ENCODE measurements at regions not wholly inside any gene's neighbourhood (a gene's known extent, or its start where the extent isn't known, plus 50 kb on each side); places are given as distances from the start of the nearest gene placed in this dataset.
"Not testable (repeated sequence)": the region's sequence is repeated elsewhere in the genome, so short reads cannot be mapped to it uniquely, and the experiment has no call there.

- Histone ChIP-seq H3K27me3 (no peaks in the 10 kb centered on the region), H3K36me3 (no peaks in the 10 kb centered on the region), H3K9me3 (no peaks in the 10 kb centered on the region), H3K4me3 (no peak overlapping the region), H3K27ac (no peak overlapping the region), H3K4me1 (no peaks in the 10 kb centered on the region)
- in situ Hi-C loops (cut with MboI; ENCODE audit: low pct_ligation_motif_present in 1 of 4, low pct_unique_long_range_greater_than_20kb in 1 of 4, low sequenced_read_pairs in 3 of 4) = no loop called here
- TF ChIP-seq POLR2AphosphoS5 (IDR thresholded peaks at IDR 0.05) = no peak
- TF ChIP-seq POLR2A (IDR thresholded peaks at IDR 0.05) = no peak
- no peak for TF ChIP-seq EP300 (IDR thresholded peaks at IDR 0.05; ENCODE audit: low read depth)
- TF ChIP-seq CTCF (IDR thresholded peaks at IDR 0.05) = no peak
- intact Hi-C loops (cut with DNase I; ENCODE audit: low total_unique reads) = no loop called here
- WGBS, 2 donors (ENCODE audit: low coverage in 1 of 2) = 63 to 72% methylated on average over 3 of the region's 3 CpGs
- no peak for DNase-seq
Observed at GRCh38 chr20:26154224-26154623, 457.6 kb upstream of the ZNF337 start.

GRCh38 chr20:26135325-26136110, 438.9 kb upstream of the ZNF337 start:
- Histone ChIP-seq H3K36me3 (no peaks in the 10 kb centered on the region), H3K4me3 (no peak overlapping the region), H3K4me1 (no peaks in the 10 kb centered on the region), H3K9me3 (no peaks in the 10 kb centered on the region), H3K27ac (no peak overlapping the region), H3K27me3 (no peaks in the 10 kb centered on the region)
- in situ Hi-C loops (cut with MboI; ENCODE audit: low pct_ligation_motif_present in 1 of 4, low pct_unique_long_range_greater_than_20kb in 1 of 4, low sequenced_read_pairs in 3 of 4) (no loop called here), intact Hi-C loops (cut with DNase I; ENCODE audit: low total_unique reads) (no loop called here)
- TF ChIP-seq POLR2A (IDR thresholded peaks at IDR 0.05) = no peak
- TF ChIP-seq CTCF (IDR thresholded peaks at IDR 0.05) = no peak
- no peak for TF ChIP-seq EP300 (IDR thresholded peaks at IDR 0.05; ENCODE audit: low read depth)
- no peak for TF ChIP-seq POLR2AphosphoS5 (IDR thresholded peaks at IDR 0.05)
- no peak for DNase-seq
- WGBS, 2 donors (ENCODE audit: low coverage in 1 of 2) = 88 to 93% methylated on average over 6 to 19 of the region's 19 CpGs

GRCh38 chr20:26134606-26135005, 438.0 kb upstream of the ZNF337 start:
- 94% methylated on average over 10 of the region's 10 CpGs; no CpG with 5 or more reads in 1 of the 2 donors for WGBS, 2 donors (ENCODE audit: low coverage in 1 of 2)
- intact Hi-C loops (cut with DNase I; ENCODE audit: low total_unique reads) (no loop called here), in situ Hi-C loops (cut with MboI; ENCODE audit: low pct_ligation_motif_present in 1 of 4, low pct_unique_long_range_greater_than_20kb in 1 of 4, low sequenced_read_pairs in 3 of 4) (no loop called here)
- Histone ChIP-seq H3K27ac (no peak overlapping the region), H3K4me3 (no peak overlapping the region), H3K27me3 (no peaks in the 10 kb centered on the region), H3K36me3 (no peaks in the 10 kb centered on the region), H3K9me3 (no peaks in the 10 kb centered on the region), H3K4me1 (no peaks in the 10 kb centered on the region)
- no peak for DNase-seq
- TF ChIP-seq POLR2AphosphoS5 (IDR thresholded peaks at IDR 0.05) (no peak), CTCF (IDR thresholded peaks at IDR 0.05) (no peak), EP300 (IDR thresholded peaks at IDR 0.05; ENCODE audit: low read depth) (no peak)

- DNase-seq; H3K36me3 ChIP-seq; H3K27me3 ChIP-seq; H3K4me1 ChIP-seq; H3K27ac ChIP-seq; intact Hi-C loops (cut with DNase I; ENCODE audit: low total_unique reads); H3K4me3 ChIP-seq; in situ Hi-C loops (cut with MboI; ENCODE audit: low pct_ligation_motif_present in 1 of 4, low pct_unique_long_range_greater_than_20kb in 1 of 4, low sequenced_read_pairs in 3 of 4); H3K9me3 ChIP-seq: not testable (repeated sequence)
- WGBS, 2 donors (ENCODE audit: low coverage in 1 of 2) = 83 to 87% methylated on average over 4 to 12 of the region's 12 CpGs
Observed at GRCh38 chr20:26133794-26134193, 437.1 kb upstream of the ZNF337 start.

- H3K36me3 ChIP-seq; H3K4me3 ChIP-seq; H3K27me3 ChIP-seq; H3K4me1 ChIP-seq; intact Hi-C loops (cut with DNase I; ENCODE audit: low total_unique reads); in situ Hi-C loops (cut with MboI; ENCODE audit: low pct_ligation_motif_present in 1 of 4, low pct_unique_long_range_greater_than_20kb in 1 of 4, low sequenced_read_pairs in 3 of 4); H3K27ac ChIP-seq; DNase-seq; H3K9me3 ChIP-seq: not testable (repeated sequence)
- 62 to 76% methylated on average over 2 of the region's 2 CpGs for WGBS, 2 donors (ENCODE audit: low coverage in 1 of 2)
Observed at GRCh38 chr20:26120920-26121319, 424.3 kb upstream of the ZNF337 start.

- in situ Hi-C loops (cut with MboI; ENCODE audit: low pct_ligation_motif_present in 1 of 4, low pct_unique_long_range_greater_than_20kb in 1 of 4, low sequenced_read_pairs in 3 of 4); H3K4me3 ChIP-seq; H3K9me3 ChIP-seq; H3K36me3 ChIP-seq; H3K4me1 ChIP-seq; H3K27ac ChIP-seq; H3K27me3 ChIP-seq; intact Hi-C loops (cut with DNase I; ENCODE audit: low total_unique reads); DNase-seq: not testable (repeated sequence)
- 74 to 92% methylated on average over 1 of the region's 1 CpG for WGBS, 2 donors (ENCODE audit: low coverage in 1 of 2)
Observed at GRCh38 chr20:26094498-26094897, 397.8 kb upstream of the ZNF337 start.

- in situ Hi-C loops (cut with MboI; ENCODE audit: low pct_ligation_motif_present in 1 of 4, low pct_unique_long_range_greater_than_20kb in 1 of 4, low sequenced_read_pairs in 3 of 4); intact Hi-C loops (cut with DNase I; ENCODE audit: low total_unique reads); H3K27ac ChIP-seq; H3K4me3 ChIP-seq; H3K4me1 ChIP-seq; H3K27me3 ChIP-seq; H3K36me3 ChIP-seq; DNase-seq; H3K9me3 ChIP-seq: not testable (repeated sequence)
- WGBS, 2 donors (ENCODE audit: low coverage in 1 of 2) = 72 to 80% methylated on average over 4 to 7 of the region's 7 CpGs
Observed at GRCh38 chr20:26091921-26092320, 395.3 kb upstream of the ZNF337 start.

GRCh38 chr20:26086195-26086594, 389.5 kb upstream of the ZNF337 start:
- H3K4me1 ChIP-seq; H3K36me3 ChIP-seq; H3K9me3 ChIP-seq; DNase-seq; H3K27me3 ChIP-seq; in situ Hi-C loops (cut with MboI; ENCODE audit: low pct_ligation_motif_present in 1 of 4, low pct_unique_long_range_greater_than_20kb in 1 of 4, low sequenced_read_pairs in 3 of 4); H3K27ac ChIP-seq; H3K4me3 ChIP-seq; intact Hi-C loops (cut with DNase I; ENCODE audit: low total_unique reads): not testable (repeated sequence)
- 100% methylated on average over 1 of the region's 5 CpGs; no CpG with 5 or more reads in 1 of the 2 donors for WGBS, 2 donors (ENCODE audit: low coverage in 1 of 2)

Measured in transverse colon (tissue), 4 donors.